ENCODE measurements at regions not wholly inside any gene's neighbourhood (a gene's known extent, or its start where the extent isn't known, plus 50 kb on each side); places are given as distances from the start of the nearest gene placed in this dataset.

DNA sequence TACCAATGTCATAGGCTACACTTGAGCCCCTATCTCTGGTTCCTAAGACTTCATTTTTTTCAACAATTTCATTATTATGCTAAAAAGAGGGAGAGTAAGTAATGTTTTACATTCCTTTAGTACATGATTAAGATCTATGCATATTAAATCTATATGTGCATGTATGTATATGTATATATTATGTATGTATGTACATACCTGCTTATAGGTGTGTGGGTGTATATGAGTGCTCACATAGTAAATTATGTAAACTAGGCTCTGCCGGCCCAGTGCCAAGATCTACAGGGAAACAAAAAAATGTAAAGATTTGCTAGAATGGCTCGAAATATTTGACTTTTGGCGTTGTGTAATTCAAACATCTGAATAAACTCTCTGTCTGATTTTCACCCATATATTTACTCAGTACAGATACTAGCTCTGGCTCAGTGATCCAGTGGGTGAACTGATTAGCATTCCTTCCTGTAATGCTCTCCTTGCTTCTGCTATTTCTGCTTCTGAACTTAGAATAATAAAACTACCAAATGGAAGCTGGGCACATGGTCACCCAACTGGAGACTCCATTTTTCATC lies 113.1 kb upstream of the FGGY start:
- no peak overlapping the region for H3K27ac ChIP-seq (ENCODE audit: low read length)
- in situ Hi-C loops (cut with HindIII; ENCODE audit: low pct_unique_long_range_greater_than_20kb, low sequenced_read_pairs) (no loop called here), intact Hi-C loops (cut with micrococcal nuclease; ENCODE audit: unreplicated experiment) (no loop called here)
- no peaks in the 10 kb centered on the region for H3K27me3 ChIP-seq (ENCODE audit: control insufficient read depth, insufficient read depth, low read length)
- no peaks in the 10 kb centered on the region for H3K9me3 ChIP-seq (ENCODE audit: control insufficient read depth, insufficient read depth, low read depth, low read length)
- no peak for TF ChIP-seq POLR2AphosphoS5 (IDR thresholded peaks at IDR 0.05; ENCODE audit: low read depth, low read length)
- TF ChIP-seq TCF7L2 (IDR thresholded peaks at IDR 0.05; ENCODE audit: low read depth, low read length): no peak
- TF ChIP-seq, protein P1, sequence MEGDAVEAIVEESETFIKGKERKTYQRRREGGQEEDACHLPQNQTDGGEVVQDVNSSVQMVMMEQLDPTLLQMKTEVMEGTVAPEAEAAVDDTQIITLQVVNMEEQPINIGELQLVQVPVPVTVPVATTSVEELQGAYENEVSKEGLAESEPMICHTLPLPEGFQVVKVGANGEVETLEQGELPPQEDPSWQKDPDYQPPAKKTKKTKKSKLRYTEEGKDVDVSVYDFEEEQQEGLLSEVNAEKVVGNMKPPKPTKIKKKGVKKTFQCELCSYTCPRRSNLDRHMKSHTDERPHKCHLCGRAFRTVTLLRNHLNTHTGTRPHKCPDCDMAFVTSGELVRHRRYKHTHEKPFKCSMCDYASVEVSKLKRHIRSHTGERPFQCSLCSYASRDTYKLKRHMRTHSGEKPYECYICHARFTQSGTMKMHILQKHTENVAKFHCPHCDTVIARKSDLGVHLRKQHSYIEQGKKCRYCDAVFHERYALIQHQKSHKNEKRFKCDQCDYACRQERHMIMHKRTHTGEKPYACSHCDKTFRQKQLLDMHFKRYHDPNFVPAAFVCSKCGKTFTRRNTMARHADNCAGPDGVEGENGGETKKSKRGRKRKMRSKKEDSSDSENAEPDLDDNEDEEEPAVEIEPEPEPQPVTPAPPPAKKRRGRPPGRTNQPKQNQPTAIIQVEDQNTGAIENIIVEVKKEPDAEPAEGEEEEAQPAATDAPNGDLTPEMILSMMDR (IDR thresholded peaks at IDR 0.05): no peak
- TF ChIP-seq, protein P2, sequence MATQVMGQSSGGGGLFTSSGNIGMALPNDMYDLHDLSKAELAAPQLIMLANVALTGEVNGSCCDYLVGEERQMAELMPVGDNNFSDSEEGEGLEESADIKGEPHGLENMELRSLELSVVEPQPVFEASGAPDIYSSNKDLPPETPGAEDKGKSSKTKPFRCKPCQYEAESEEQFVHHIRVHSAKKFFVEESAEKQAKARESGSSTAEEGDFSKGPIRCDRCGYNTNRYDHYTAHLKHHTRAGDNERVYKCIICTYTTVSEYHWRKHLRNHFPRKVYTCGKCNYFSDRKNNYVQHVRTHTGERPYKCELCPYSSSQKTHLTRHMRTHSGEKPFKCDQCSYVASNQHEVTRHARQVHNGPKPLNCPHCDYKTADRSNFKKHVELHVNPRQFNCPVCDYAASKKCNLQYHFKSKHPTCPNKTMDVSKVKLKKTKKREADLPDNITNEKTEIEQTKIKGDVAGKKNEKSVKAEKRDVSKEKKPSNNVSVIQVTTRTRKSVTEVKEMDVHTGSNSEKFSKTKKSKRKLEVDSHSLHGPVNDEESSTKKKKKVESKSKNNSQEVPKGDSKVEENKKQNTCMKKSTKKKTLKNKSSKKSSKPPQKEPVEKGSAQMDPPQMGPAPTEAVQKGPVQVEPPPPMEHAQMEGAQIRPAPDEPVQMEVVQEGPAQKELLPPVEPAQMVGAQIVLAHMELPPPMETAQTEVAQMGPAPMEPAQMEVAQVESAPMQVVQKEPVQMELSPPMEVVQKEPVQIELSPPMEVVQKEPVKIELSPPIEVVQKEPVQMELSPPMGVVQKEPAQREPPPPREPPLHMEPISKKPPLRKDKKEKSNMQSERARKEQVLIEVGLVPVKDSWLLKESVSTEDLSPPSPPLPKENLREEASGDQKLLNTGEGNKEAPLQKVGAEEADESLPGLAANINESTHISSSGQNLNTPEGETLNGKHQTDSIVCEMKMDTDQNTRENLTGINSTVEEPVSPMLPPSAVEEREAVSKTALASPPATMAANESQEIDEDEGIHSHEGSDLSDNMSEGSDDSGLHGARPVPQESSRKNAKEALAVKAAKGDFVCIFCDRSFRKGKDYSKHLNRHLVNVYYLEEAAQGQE (IDR thresholded peaks at IDR 0.05; ENCODE audit: insufficient read depth in 1 of 2, low read depth in 2 of 2, low read length in 1 of 2): no peak
- no peak for TF ChIP-seq SIN3A (IDR thresholded peaks at IDR 0.05; ENCODE audit: borderline replicate concordance, insufficient read depth, low read depth, low read length)
- no peaks in the 10 kb centered on the region for H3K36me3 ChIP-seq (ENCODE audit: control insufficient read depth, insufficient read depth, low read length)
- no peak overlapping the region for H3K4me3 ChIP-seq (ENCODE audit: low read depth in 2 of 2, low read length in 2 of 2)
- no peak for DNase-seq (ENCODE audit: low read depth, low spot score)
- ChIA-PET CTCF (no interaction called here), POLR2A (no interaction called here)
- H3K4me1 ChIP-seq (ENCODE audit: control insufficient read depth, insufficient read depth, low read length): no peaks in the 10 kb centered on the region
- ATAC-seq: no peak
- BruUV-seq (replicated peaks): no TSS peak

DNA sequence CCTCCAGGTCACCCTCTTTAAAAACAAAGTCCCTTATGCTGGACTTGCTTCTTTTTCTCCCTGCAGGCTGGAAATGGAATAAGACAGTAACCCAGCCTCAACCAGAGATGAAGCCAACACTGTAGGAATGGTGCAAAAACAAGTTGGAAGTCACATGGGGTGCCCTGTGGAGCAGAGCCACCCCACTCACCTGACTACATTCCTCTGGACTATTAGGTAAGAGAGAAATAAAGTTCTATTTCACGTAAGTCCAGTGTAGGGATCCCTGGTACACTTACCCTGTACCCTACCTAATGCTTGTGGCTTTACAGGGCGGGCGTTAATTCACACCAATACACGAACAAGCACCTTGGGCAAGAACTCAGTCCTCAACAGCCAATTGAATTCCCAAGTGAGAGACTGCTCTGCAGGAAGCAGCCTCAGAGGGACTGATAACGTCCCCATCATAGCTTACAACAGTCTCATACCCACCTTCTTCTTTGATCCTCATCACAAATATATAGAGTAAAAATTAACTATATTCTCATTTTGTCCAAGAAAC lies 112.5 kb upstream of the FGGY start:
- in situ Hi-C loops (cut with HindIII; ENCODE audit: low pct_unique_long_range_greater_than_20kb, low sequenced_read_pairs) (no loop called here), intact Hi-C loops (cut with micrococcal nuclease; ENCODE audit: unreplicated experiment) (no loop called here)
- H3K27ac ChIP-seq (ENCODE audit: low read length): no peak overlapping the region
- no peaks in the 10 kb centered on the region for H3K4me1 ChIP-seq (ENCODE audit: control insufficient read depth, insufficient read depth, low read length)
- no peaks in the 10 kb centered on the region for H3K27me3 ChIP-seq (ENCODE audit: control insufficient read depth, insufficient read depth, low read length)
- no peak overlapping the region for H3K4me3 ChIP-seq (ENCODE audit: low read depth in 2 of 2, low read length in 2 of 2)
- no peaks in the 10 kb centered on the region for H3K36me3 ChIP-seq (ENCODE audit: control insufficient read depth, insufficient read depth, low read length)
- H3K9me3 ChIP-seq (ENCODE audit: control insufficient read depth, insufficient read depth, low read depth, low read length): no peaks in the 10 kb centered on the region
- no TSS peak for BruUV-seq (replicated peaks)
- CTCF ChIA-PET: no interaction called here
- DNase-seq (ENCODE audit: low read depth, low spot score) (no peak), ATAC-seq (no peak)
- TF ChIP-seq SIN3A (IDR thresholded peaks at IDR 0.05; ENCODE audit: borderline replicate concordance, insufficient read depth, low read depth, low read length): no peak
- no peak for TF ChIP-seq TCF7L2 (IDR thresholded peaks at IDR 0.05; ENCODE audit: low read depth, low read length)
- TF ChIP-seq, protein P1 (IDR thresholded peaks at IDR 0.05): no peak
- TF ChIP-seq, protein P2 (IDR thresholded peaks at IDR 0.05; ENCODE audit: insufficient read depth in 1 of 2, low read depth in 2 of 2, low read length in 1 of 2): no peak
- no peak for TF ChIP-seq POLR2AphosphoS5 (IDR thresholded peaks at IDR 0.05; ENCODE audit: low read depth, low read length)
- POLR2A ChIA-PET: no interaction called here
